Fibroblast of mammary gland (primary cell): ENCODE measurements at regions not wholly inside any gene's neighbourhood (a gene's known extent, or its start where the extent isn't known, plus 50 kb on each side); places are given as distances from the start of the nearest gene placed in this dataset.

Experiments
- DNase-seq: peaks from one replicate; pipeline ENCODE4 v3.0.0-alpha.2; 2010; ENCODE audit warnings: low read depth
- H3K4me3 ChIP-seq: 2 replicates; pipeline ENCODE4 v1.5.1; 2011; ENCODE audit warnings: low read depth, mild to moderate bottlenecking, low read length, moderate library complexity; ENCODE audit not compliant: control insufficient read depth
- CTCF ChIP-seq: conservative IDR thresholded peaks from 2 replicates; pipeline ENCODE4 v1.5.1; 2011; ENCODE audit warnings: low read depth, low read length, inconsistent platforms; ENCODE audit not compliant: control insufficient read depth, insufficient read depth

GRCh38 chr6:158868890-158869825, 50.0 kb upstream of the EZR start:
- H3K4me3 ChIP-seq, result peak overlapping the region; percentile 52
- no peak for DNase-seq
- TF ChIP-seq CTCF, result no peak
